ENCODE measurements at regions not wholly inside any gene's neighbourhood (a gene's known extent, or its start where the extent isn't known, plus 50 kb on each side); places are given as distances from the start of the nearest gene placed in this dataset.
"Not testable (repeated sequence)": the region's sequence is repeated elsewhere in the genome, so short reads cannot be mapped to it uniquely, and the experiment has no call there.

GRCh38 chr1:94672001-94672400 lies 130.4 kb upstream of the F3 start:
- DNase-seq, result no peak

DNA sequence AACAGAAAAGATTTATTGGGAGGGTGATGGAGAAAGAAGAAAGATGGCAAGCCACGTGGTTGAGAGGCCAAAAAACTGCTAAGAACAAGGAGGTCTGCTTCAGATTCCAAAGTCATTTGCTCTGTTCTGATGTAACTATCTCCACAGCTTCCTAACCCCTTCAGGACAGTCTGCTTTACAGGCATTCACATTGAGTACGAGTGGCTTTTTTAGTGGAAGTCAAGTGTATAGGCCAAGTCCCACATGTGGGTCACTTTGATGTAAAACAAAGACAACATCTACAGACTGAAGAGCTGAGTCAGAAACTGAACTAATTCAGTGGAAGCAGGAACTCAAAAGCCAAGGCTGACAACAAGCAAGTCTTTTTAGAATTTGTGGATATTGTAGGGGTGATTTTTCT lies 128.7 kb upstream of the F3 start:
- no peak for DNase-seq

DNA sequence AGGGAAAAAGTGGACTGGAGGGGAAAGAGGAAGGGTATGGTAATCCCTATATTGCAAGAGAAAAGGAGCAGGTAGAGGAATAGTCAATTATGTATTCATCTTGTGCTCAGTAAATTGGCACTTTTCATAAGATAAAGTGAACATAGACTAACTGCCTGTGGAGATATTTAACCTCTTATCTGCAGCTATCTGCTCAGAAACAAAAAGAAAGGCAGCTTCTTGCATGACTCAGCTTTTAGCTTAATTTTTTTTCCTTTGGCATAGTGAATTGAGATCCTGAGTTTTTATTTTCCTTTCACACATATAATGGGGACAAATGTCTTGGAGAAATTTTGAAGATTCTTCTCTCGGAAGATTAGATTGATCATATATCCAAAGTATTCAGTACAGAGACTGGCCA lies 127.6 kb upstream of the F3 start:
- DNase-seq, result no peak

DNA sequence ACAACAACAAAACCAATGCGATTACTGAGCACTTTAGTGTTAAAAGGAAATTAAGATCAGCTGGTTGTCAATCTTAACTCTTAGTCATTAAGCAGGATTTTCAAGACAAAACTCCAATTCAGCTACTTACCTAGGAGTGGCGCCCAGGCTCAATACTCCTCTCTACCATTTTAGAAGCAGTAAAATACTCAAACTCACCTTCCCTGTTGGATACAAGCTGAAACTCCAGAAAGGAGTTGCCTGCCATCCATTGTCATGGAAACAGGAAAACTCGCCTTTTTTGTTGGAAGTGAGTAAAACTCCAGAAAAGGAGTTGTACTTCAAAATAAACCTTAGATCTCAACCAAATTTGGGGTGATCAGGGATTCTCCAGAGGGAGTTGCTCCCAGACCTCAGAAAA lies 127.0 kb upstream of the F3 start:
- no peak for DNase-seq

GRCh38 chr1:94667818-94668217 lies 126.3 kb upstream of the F3 start:
- no peak for DNase-seq

GRCh38 chr1:94666797-94667196 lies 125.2 kb upstream of the F3 start:
- DNase-seq, result no peak

GRCh38 chr1:94661431-94661932 lies 119.9 kb upstream of the F3 start:
- no peak for DNase-seq

GRCh38 chr1:94660994-94661393 lies 119.4 kb upstream of the F3 start:
- no peak for DNase-seq

- DNase-seq, result no peak
These were observed 118.7 kb upstream of the F3 start for GRCh38 chr1:94660258-94660657.

DNA sequence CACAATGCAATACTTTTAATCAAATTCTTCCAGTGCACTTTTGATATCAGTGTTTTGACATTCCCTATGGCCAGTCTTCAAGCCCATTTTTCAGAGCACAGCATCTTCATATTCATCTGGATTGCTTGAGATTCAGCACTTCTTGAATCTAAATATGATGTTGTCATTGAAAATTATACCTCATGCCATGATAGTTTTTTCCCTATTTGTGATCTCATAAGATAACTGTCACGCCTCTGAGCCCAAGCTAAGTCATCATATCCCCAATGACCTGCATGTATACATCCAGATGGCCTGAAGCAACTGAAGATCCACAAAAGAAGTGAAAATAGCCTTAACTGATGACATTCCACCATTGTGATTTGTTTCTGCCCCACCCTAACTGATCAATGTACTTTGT lies 117.6 kb upstream of the F3 start:
- DNase-seq, result not testable (repeated sequence)

DNA sequence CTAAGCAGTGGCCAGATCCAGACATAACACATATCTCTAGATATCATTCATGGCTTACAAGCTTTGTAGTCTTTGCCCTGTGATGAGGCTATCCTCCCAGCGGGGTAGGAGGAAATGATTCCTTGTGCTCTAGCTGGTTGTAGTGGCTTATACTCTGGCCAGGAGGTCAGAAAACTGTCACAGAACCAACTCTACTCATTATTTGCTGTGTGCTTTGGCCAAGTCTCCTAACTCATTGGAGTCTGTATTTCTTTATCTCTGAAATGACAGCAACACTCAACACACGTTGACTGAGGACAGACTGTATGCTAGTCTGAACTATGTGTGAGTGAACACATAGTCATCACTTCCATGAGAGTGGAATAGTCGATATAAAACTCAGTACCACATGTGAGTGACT lies 116.7 kb upstream of the F3 start:
- no peak for DNase-seq

DNA sequence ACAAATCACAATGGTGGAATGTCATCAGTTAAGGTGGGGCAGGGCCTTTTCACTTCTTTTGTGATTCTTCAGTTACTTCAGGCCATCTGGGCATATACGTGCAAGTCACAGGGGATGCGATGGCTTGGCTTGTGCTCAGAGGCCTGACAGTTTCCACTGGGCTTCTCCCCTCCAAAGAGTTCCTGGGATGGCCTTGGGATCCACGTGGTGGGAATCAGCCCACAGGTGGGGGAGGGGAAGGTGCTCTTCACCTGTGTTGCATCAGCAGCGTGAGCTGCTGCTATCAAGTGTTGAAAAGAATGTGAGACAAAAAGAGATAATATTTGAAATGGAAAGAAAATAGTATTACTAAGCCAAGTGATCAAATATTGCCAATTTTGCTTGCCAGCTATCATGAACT lies 116.2 kb upstream of the F3 start:
- not testable (repeated sequence) for DNase-seq

DNA sequence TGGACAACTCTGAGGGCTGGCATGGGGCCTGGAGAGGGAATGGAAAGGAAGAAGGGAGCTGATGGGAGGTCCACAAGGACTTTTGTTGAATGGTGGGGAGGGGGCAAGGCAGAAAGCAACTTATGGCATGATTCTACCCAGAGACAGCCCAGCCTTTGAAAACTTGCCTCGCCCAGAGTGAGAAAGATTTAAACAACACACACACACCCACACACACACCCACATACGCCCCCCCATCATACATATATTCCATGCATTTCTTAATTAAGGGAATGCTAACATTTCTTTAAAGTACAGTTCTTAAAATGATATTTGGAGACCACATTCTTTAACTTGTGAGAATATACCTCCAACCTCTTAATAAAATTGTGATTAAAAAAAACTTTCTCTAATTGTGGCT lies 115.4 kb upstream of the F3 start:
- no peak for DNase-seq

GRCh38 chr1:94654919-94655318 lies 113.4 kb upstream of the F3 start:
- DNase-seq, result no peak

DNA sequence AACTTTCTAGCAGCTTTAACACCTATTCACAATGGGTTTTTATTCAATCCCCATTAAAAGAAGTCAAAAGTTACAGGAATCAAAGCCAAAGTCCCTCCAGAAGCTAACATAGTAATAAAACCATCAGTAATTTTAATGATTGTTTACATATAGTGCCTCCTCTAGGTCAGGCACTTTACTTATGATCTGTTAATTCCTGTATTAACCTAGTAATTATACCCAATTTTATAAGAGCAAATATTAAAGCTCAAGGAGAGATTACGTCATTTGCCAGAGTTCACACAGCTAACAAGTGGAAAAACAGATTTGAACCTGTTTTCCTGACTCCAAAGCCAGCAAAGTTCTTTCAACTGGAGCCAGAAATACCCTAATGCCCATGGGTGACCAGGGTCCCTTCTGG lies 112.9 kb upstream of the F3 start:
- DNase-seq, result no peak

- no peak for DNase-seq
These were observed 112.5 kb upstream of the F3 start for GRCh38 chr1:94654031-94654430.

DNA sequence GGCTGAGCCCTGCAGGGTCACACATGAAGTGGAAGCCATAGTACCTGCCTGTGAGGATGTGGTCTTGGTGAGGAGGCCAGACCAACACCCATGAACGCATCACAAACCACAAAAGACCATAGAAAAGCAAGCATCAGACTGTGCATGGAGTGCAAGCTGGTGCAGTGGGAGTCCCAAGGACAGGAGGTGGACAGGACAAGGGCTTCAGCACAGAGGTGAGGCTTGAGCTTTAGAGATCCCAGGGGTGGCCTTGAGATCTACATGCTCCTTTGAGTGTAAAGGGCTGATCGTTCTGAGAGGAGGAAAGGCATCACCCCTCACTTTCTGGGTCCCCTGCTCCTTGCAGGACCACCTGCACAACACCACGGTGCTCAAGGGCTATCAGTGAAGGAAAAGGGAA lies 111.9 kb upstream of the F3 start:
- no peak for DNase-seq

DNA sequence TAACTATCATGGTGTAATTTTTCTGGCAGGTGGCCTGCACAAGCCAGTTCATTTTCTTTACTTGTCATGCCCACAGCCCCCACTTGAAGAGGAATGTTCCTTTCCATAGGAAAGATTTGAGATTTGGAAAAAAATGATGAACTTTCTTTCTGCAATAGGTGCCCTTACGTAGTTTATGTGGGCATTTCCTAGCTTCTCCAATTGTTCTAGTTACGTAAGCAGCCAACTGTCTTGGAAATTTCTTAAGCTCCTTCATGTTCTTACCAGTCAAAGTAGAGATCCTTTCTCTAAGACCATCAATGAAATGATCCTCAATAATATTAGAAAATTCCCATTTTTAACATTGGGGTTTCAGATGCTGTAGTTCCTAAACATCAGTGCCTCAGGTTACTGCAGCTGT lies 109.5 kb upstream of the F3 start:
- DNase-seq, result no peak

DNA sequence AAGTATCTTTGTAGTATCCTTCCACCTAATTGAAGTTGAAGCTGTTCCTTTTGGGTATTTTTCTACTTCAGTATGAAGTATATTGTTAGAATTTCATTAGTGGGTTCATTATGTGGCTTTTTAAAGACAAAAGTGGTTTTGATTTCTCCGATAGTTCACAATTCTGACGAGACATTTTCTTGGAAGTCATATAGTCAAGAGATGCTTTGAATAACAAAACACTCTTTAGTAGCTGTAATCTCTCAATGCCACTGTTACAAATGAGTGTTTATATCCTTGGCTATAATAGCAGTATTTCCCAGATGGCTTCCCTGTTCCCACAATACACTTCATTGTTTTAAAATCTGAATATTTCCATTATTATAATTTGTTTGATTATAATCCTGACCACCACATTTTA lies 108.7 kb upstream of the F3 start:
- DNase-seq, result no peak

- no peak for DNase-seq
These were observed 106.9 kb upstream of the F3 start for GRCh38 chr1:94648225-94649007.

DNA sequence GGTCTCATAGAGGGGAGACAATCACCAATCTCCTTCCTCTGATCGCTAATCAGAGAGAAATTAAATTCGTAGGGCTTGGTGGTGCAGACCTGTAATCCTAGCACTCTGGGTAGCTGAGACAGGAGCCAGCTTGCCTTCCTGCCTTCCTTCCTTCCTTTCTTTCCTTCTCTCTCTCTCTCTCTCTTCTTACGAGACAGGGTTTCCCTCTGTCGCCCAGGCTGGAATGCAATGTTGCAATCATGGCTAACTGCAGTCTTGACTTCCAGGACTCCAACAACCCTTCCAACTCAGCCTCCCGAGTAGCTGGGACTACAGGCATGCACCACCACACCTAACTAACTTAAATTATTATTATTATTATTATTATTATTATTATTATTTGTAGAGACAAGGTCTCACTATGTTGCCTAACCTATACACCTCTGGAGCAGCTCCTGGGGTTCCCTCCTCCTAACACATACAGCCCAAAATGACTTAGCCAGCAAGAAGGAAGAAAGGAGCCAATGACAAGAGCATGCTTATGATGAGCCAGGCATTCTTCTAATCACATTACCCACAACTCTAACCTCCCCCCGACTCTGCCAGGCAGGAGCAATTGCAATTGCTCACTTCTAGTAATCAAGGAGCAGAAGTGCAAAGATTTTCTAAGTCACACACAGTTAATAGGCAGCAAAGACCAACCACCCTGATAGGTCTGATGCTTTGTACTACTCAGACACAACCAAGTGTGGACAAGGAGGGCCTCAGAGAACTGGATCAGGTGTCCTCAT lies 105.4 kb upstream of the F3 start:
- DNase-seq, result no peak

GRCh38 chr1:94646141-94646643 lies 104.6 kb upstream of the F3 start:
- no peak for DNase-seq

GRCh38 chr1:94644352-94644751 lies 102.8 kb upstream of the F3 start:
- DNase-seq, result no peak

GRCh38 chr1:94643819-94644218 lies 102.3 kb upstream of the F3 start:
- DNase-seq, result peak in 1 of 2 experiments; percentile 61
